NT2/D1 (cell line): ENCODE measurements at regions not wholly inside any gene's neighbourhood (a gene's known extent, or its start where the extent isn't known, plus 50 kb on each side); places are given as distances from the start of the nearest gene placed in this dataset.

Source experiments
- SUZ12 ChIP-seq: IDR thresholded peaks from 2 replicates; pipeline ENCODE4 v1.6.1; 2011; ENCODE audit not compliant: insufficient read length, insufficient read depth; ENCODE audit errors: extremely low read depth
- YY1 ChIP-seq: IDR thresholded peaks from 2 replicates; pipeline ENCODE4 v1.6.1; 2011; ENCODE audit not compliant: insufficient read length, insufficient read depth
- ZNF274 ChIP-seq: IDR thresholded peaks from 2 replicates; pipeline ENCODE4 v1.6.1; 2011; ENCODE audit warnings: mild to moderate bottlenecking, low read depth, low read length

- TF ChIP-seq YY1 (no peak), SUZ12 (no peak), ZNF274 (no peak)
Observed at GRCh38 chr11:120037111-120037510, 100.8 kb downstream of the TRIM29 start.
